ENCODE measurements at regions not wholly inside any gene's neighbourhood (a gene's known extent, or its start where the extent isn't known, plus 50 kb on each side); places are given as distances from the start of the nearest gene placed in this dataset.

DNA sequence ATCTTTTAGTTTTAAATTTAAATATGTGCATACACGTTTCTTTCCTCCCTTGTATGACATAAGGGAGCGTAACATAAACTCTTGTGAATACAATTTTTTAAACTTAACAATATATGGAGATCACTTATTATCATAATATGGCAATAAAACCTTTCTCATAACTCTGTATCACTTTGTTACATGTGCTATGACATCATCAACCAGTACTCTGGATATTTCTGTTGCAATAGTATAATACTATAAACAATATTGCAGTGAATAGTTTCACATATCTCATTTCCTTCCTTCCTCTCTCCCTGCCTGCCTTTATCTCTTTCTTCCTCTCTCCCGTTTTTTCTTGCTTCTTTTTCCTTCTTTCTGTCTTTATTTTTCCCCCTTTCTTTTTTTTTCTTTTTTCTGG is 1278.0 kb upstream of the CNTN5 start:
- no peak overlapping the region for H3K4me3 ChIP-seq (ENCODE audit: low read depth, low read length)
- POLR2A ChIA-PET = no interaction called here
- no peak for DNase-seq (ENCODE audit: low read depth, low spot score)
- CTCF ChIA-PET = no interaction called here
- no peak for TF ChIP-seq CTCF (IDR thresholded peaks at IDR 0.05; ENCODE audit: insufficient read depth, low read length, missing control alignments)

DNA sequence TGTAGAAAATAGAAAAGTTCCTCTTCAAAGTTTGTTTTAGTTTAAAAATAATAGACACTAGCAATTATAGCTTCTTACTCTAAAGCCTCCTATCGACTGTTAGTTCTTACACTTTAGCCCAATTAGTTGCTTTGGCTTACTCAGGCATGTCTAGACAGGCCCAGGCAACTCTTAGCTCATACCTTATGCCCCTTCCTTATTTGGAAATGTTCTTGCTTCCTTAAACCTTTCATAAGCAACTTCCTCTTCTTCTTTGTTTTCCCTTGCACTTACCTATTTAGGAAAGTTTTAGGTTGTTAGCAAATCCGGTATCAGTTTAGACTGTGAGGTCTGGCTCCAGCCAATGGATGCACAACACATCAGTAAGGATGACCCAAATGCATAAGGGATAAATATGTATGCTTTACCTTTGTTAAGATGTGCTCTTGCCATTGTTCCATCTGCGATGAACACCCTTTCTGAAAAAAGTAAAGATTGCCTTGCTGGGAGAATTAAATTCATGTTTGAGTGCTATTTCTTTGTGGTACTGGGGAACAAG is 1277.5 kb upstream of the CNTN5 start:
- DNase-seq (ENCODE audit: low read depth, low spot score) = no peak
- no peak overlapping the region for H3K4me3 ChIP-seq (ENCODE audit: low read depth, low read length)
- CTCF ChIA-PET = no interaction called here
- POLR2A ChIA-PET = no interaction called here
- no peak for TF ChIP-seq CTCF (IDR thresholded peaks at IDR 0.05; ENCODE audit: insufficient read depth, low read length, missing control alignments)

DNA sequence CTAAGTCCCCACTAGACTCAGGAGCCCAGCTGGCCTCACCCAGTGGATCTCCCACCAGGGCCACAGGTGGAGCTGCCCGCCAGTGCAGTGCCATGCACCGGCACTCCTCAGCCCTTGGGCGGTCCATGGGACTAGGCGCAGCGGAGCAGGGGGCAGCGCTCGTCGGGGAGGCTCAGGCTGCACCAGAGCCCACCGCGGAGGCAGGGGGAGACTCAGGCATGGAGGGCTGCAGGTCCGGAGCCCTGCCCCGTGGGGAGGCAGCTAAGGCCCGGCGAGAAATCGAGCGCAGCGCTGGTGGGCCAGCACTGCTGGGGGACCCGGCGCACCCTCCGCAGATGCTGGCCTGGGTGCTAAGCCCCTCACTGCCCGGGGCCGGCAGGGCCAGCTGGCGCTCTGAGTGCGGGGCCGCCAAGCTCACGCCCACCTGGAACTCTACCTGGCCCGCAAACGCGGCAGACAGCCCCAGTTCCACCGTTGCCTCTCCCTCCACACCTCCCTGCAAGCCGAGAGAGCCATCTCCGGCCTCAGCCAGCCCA is 1275.2 kb upstream of the CNTN5 start:
- TF ChIP-seq CTCF (IDR thresholded peaks at IDR 0.05; ENCODE audit: insufficient read depth, low read length, missing control alignments) = no peak
- no peak overlapping the region for H3K4me3 ChIP-seq (ENCODE audit: low read depth, low read length)
- no peak for DNase-seq (ENCODE audit: low read depth, low spot score)
- CTCF ChIA-PET = no interaction called here
- POLR2A ChIA-PET = no interaction called here

DNA sequence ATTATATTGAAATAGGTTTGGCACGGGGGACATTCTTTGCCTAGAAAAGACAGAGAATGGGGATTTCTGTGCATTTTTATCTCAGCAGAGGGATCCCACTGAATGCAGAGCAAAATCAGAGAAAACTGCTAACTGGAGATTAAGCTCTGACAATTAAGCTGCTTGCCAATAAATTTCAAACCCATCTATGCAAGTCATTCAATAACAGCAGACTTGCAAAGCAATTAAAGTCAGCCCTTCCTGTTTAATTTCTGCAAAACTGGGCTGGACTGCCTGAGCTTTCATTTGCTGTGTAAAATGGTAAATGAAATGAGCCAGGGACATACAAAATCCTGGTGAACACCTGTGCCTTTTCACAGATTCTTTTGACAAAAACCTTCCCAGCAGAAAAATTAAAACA is 1273.9 kb upstream of the CNTN5 start:
- ChIA-PET POLR2A (no interaction called here), CTCF (no interaction called here)
- no peak for DNase-seq (ENCODE audit: low read depth, low spot score)
- H3K4me3 ChIP-seq (ENCODE audit: low read depth, low read length) = no peak overlapping the region
- TF ChIP-seq CTCF (IDR thresholded peaks at IDR 0.05; ENCODE audit: insufficient read depth, low read length, missing control alignments) = no peak

DNA sequence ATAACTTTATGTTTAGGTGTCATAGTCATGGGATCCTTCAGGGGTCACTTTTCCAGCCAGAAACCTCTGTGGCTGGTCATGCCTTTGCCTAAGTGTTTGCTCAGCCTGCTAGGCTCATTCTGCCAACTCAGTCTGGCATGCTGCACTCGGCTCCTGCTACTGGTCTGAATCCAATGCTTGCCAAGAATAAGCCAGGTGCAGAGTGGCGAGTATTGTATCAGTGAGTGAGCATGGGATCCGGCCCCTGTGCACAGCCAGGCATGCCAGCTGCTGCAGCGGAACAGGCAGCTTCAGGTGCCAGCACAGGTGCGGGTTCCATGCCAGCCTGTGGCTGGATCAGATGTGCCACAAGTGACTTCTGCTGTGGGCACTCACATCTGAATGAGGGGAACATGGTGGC is 1269.3 kb upstream of the CNTN5 start:
- DNase-seq (ENCODE audit: low read depth, low spot score) = no peak
- TF ChIP-seq CTCF (IDR thresholded peaks at IDR 0.05; ENCODE audit: insufficient read depth, low read length, missing control alignments) = no peak
- POLR2A ChIA-PET = no interaction called here

DNA sequence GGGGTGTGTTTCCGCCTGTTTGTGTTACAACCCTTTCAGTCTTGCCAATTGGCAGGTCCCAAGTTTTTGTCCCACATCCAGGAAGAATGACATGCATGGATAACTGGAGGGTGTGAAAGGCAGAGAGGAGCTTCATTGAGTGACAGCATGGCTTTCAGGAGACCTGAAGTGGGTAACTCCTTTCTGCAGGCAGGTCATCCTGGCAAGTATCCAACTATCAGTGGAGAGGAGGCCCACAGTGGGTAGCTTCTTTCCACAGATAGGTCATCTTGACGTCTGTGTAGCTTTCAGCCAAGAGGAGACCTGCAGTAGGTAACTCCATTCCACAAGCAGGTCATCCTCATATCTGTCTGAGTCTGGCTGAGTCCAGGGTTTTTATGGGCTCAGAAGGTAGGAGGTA is 1268.8 kb upstream of the CNTN5 start:
- CTCF ChIA-PET = no interaction called here
- no peak overlapping the region for H3K4me3 ChIP-seq (ENCODE audit: low read depth, low read length)
- no peak for TF ChIP-seq CTCF (IDR thresholded peaks at IDR 0.05; ENCODE audit: insufficient read depth, low read length, missing control alignments)
- no peak for DNase-seq (ENCODE audit: low read depth, low spot score)
- POLR2A ChIA-PET = no interaction called here

More for the DNA sequence above, 1269.3 kb upstream of the CNTN5 start:
- CTCF ChIA-PET = no interaction called here
- H3K4me3 ChIP-seq (ENCODE audit: low read depth, low read length) = no peak overlapping the region
